GM13976 (cell line): ENCODE measurements at regions not wholly inside any gene's neighbourhood (a gene's known extent, or its start where the extent isn't known, plus 50 kb on each side); places are given as distances from the start of the nearest gene placed in this dataset.

ENCODE experiments used
- DNase-seq: peaks from one replicate; pipeline ENCODE4 v3.0.0; 2012; ENCODE audit warnings: low spot score
- CTCF ChIP-seq: IDR thresholded peaks from 2 replicates; pipeline ENCODE4 v1.5.1; 2012; ENCODE audit warnings: borderline replicate concordance, mild to moderate bottlenecking; ENCODE audit not compliant: insufficient read depth; ENCODE audit errors: extremely low read depth, missing control alignments, control extremely low read depth
- in situ Hi-C: fragments of 300-500 bp; cut with MboI; formaldehyde crosslinking; loops from one replicate; pipeline ENCODE4 v1.12.0; 2022; ENCODE audit warnings: low sequenced_read_pairs, mixed read lengths, inconsistent platforms; ENCODE audit not compliant: unreplicated experiment

GRCh38 chr16:72475688-72476087, 303.7 kb upstream of the PMFBP1 start:
- no peak for TF ChIP-seq CTCF
- no peak for DNase-seq
- in situ Hi-C loops, result no loop called here

GRCh38 chr16:72474501-72475123, 302.7 kb upstream of the PMFBP1 start:
- no peak for TF ChIP-seq CTCF
- DNase-seq, result no peak
- in situ Hi-C loops, result no loop called here

GRCh38 chr16:72473631-72474030, 301.7 kb upstream of the PMFBP1 start:
- in situ Hi-C loops, result no loop called here
- no peak for DNase-seq
- no peak for TF ChIP-seq CTCF

GRCh38 chr16:72471317-72471924, 299.5 kb upstream of the PMFBP1 start:
- TF ChIP-seq CTCF, result no peak
- DNase-seq, result no peak
- in situ Hi-C loops, result no loop called here

- in situ Hi-C loops, result no loop called here
- no peak for TF ChIP-seq CTCF
- DNase-seq, result no peak
Observed at GRCh38 chr16:72470541-72470940, 298.6 kb upstream of the PMFBP1 start.

GRCh38 chr16:72469932-72470331, 298.0 kb upstream of the PMFBP1 start:
- no peak for DNase-seq
- TF ChIP-seq CTCF, result no peak
- in situ Hi-C loops, result loop anchor here (10.0 kb wide), 1 partner anchor 345 kb away; no protein-coding TSS in a partner anchor
